ENCODE measurements at regions not wholly inside any gene's neighbourhood (a gene's known extent, or its start where the extent isn't known, plus 50 kb on each side); places are given as distances from the start of the nearest gene placed in this dataset.

DNA sequence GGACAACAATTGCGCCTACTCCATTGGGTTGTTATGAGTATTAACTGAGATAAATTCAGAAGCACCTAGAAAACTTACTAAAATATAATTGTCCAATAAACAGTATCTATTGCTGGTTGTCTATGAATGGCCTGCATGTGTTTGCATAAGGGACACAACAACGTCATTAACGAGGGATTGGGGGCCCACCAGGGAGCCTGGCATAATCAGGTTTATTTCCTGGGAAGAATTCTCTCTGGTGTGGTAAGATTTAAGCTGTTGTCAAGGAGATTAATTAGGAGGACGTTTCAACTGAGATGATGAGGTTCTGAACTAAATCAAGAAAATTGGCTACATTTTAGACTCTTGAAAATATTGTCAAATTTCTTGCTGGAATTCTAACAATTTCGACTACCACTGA lies 176.1 kb upstream of the CDIN1 start:
- no peaks in the 10 kb centered on the region for H3K4me1 ChIP-seq (replicated peaks)
- intact Hi-C loops (cut with DNase I), result no loop called here
- no peak overlapping the region for H3K4me3 ChIP-seq
- H3K27ac ChIP-seq, result no peak overlapping the region
- no peaks in the 10 kb centered on the region for H3K9me3 ChIP-seq
- H3K27me3 ChIP-seq (replicated peaks; ENCODE audit: insufficient read depth), result no peaks in the 10 kb centered on the region
- WGBS, result 72% methylated on average over 5 of the region's 5 CpGs
- no peak for DNase-seq (ENCODE audit: low spot score)
- H3K36me3 ChIP-seq, result no peaks in the 10 kb centered on the region
- TF ChIP-seq POLR2A (IDR thresholded peaks at IDR 0.05), result no peak
- no peak for TF ChIP-seq POLR2AphosphoS5 (IDR thresholded peaks at IDR 0.05)
- TF ChIP-seq, protein P1, sequence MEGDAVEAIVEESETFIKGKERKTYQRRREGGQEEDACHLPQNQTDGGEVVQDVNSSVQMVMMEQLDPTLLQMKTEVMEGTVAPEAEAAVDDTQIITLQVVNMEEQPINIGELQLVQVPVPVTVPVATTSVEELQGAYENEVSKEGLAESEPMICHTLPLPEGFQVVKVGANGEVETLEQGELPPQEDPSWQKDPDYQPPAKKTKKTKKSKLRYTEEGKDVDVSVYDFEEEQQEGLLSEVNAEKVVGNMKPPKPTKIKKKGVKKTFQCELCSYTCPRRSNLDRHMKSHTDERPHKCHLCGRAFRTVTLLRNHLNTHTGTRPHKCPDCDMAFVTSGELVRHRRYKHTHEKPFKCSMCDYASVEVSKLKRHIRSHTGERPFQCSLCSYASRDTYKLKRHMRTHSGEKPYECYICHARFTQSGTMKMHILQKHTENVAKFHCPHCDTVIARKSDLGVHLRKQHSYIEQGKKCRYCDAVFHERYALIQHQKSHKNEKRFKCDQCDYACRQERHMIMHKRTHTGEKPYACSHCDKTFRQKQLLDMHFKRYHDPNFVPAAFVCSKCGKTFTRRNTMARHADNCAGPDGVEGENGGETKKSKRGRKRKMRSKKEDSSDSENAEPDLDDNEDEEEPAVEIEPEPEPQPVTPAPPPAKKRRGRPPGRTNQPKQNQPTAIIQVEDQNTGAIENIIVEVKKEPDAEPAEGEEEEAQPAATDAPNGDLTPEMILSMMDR (IDR thresholded peaks at IDR 0.05), result no peak

DNA sequence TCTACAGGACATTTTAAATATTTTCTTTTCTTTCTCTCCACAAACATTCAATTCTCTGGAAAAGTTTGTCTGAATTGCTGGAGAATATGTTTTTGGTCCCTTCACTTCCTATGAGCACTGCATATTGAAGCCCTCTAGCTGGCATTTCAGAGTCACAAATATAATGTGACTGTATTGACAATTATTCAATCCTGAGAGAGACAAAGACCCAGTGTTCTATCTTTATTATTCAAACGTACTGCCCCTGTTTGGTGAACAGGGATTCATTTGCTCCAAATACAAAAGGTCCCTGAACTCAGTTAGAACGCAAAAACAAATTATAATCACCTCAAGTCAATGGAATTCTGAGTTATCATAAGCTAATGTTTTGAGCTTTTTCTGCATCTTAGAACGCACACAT lies 173.1 kb upstream of the CDIN1 start:
- Histone ChIP-seq H3K4me1 (replicated peaks) (no peaks in the 10 kb centered on the region), H3K4me3 (no peak overlapping the region), H3K27ac (no peak overlapping the region), H3K27me3 (replicated peaks; ENCODE audit: insufficient read depth) (no peaks in the 10 kb centered on the region), H3K9me3 (no peaks in the 10 kb centered on the region), H3K36me3 (no peaks in the 10 kb centered on the region)
- 80% methylated on average over 3 of the region's 3 CpGs for WGBS
- TF ChIP-seq, protein P1 (IDR thresholded peaks at IDR 0.05), result no peak
- no peak for TF ChIP-seq POLR2A (IDR thresholded peaks at IDR 0.05)
- TF ChIP-seq POLR2AphosphoS5 (IDR thresholded peaks at IDR 0.05), result no peak
- intact Hi-C loops (cut with DNase I), result no loop called here
- DNase-seq (ENCODE audit: low spot score), result no peak

DNA sequence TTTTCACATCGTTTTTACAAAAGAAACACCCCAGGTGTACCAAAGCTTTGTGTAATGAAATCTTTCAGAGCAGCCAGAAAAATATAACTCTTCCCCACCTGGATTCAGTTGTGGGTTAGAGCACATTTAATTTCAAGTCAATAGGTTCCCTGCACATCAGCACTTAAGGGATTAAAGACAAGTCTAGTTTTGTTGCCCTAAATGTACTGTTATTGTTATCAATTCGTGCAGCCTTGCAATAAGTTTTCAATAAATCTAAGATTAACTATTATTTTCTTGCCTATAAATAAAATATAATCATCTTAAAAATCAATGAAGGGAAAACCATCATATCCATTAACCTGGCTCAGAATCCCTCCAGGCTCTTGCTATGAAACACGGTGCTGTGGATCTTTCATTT lies 172.5 kb upstream of the CDIN1 start:
- Histone ChIP-seq H3K4me1 (replicated peaks) (no peaks in the 10 kb centered on the region), H3K27me3 (replicated peaks; ENCODE audit: insufficient read depth) (no peaks in the 10 kb centered on the region), H3K27ac (no peak overlapping the region), H3K36me3 (no peaks in the 10 kb centered on the region), H3K4me3 (no peak overlapping the region), H3K9me3 (no peaks in the 10 kb centered on the region)
- intact Hi-C loops (cut with DNase I), result no loop called here
- TF ChIP-seq POLR2A (IDR thresholded peaks at IDR 0.05) (no peak), POLR2AphosphoS5 (IDR thresholded peaks at IDR 0.05) (no peak)
- TF ChIP-seq, protein P1 (IDR thresholded peaks at IDR 0.05), result no peak
- WGBS, result 43% methylated on average over 3 of the region's 3 CpGs
- DNase-seq (ENCODE audit: low spot score), result no peak

GRCh38 chr15:36407647-36408046 lies 171.8 kb upstream of the CDIN1 start:
- no peak overlapping the region for H3K4me3 ChIP-seq
- H3K36me3 ChIP-seq, result no peaks in the 10 kb centered on the region
- 33% methylated on average over 4 of the region's 4 CpGs for WGBS
- H3K27ac ChIP-seq, result no peak overlapping the region
- no peaks in the 10 kb centered on the region for H3K9me3 ChIP-seq
- H3K4me1 ChIP-seq (replicated peaks), result no peaks in the 10 kb centered on the region
- intact Hi-C loops (cut with DNase I), result no loop called here
- TF ChIP-seq, protein P1 (IDR thresholded peaks at IDR 0.05), result no peak
- no peak for TF ChIP-seq POLR2AphosphoS5 (IDR thresholded peaks at IDR 0.05)
- no peaks in the 10 kb centered on the region for H3K27me3 ChIP-seq (replicated peaks; ENCODE audit: insufficient read depth)
- no peak for DNase-seq (ENCODE audit: low spot score)

- no peak overlapping the region for H3K27ac ChIP-seq
- no peak for DNase-seq (ENCODE audit: low spot score)
- H3K36me3 ChIP-seq, result no peaks in the 10 kb centered on the region
- H3K27me3 ChIP-seq (replicated peaks; ENCODE audit: insufficient read depth), result no peaks in the 10 kb centered on the region
- intact Hi-C loops (cut with DNase I), result no loop called here
- TF ChIP-seq, protein P1 (IDR thresholded peaks at IDR 0.05), result no peak
- no peak for TF ChIP-seq POLR2A (IDR thresholded peaks at IDR 0.05)
- TF ChIP-seq POLR2AphosphoS5 (IDR thresholded peaks at IDR 0.05), result no peak
- H3K4me1 ChIP-seq (replicated peaks), result no peaks in the 10 kb centered on the region
- H3K4me3 ChIP-seq, result no peak overlapping the region
- H3K9me3 ChIP-seq, result no peaks in the 10 kb centered on the region
- 96% methylated on average over 6 of the region's 6 CpGs for WGBS
Observed at GRCh38 chr15:36409819-36410218, 169.6 kb upstream of the CDIN1 start.

Measured in prostate gland (tissue), 2 donors.